ENCODE measurements at regions not wholly inside any gene's neighbourhood (a gene's known extent, or its start where the extent isn't known, plus 50 kb on each side); places are given as distances from the start of the nearest gene placed in this dataset.
"Not testable (repeated sequence)": the region's sequence is repeated elsewhere in the genome, so short reads cannot be mapped to it uniquely, and the experiment has no call there.

GRCh38 chr15:36191459-36191858 is 388.0 kb upstream of the CDIN1 start (continued):
- TF ChIP-seq RBM39 (IDR thresholded peaks at IDR 0.05; ENCODE audit: low read depth, low read length, poor library complexity, severe bottlenecking) (no peak), ZNF879 (CRISPR knock-in tag; IDR thresholded peaks at IDR 0.05) (no peak), IKZF4 (CRISPR knock-in tag; IDR thresholded peaks at IDR 0.05; ENCODE audit: borderline replicate concordance, low read depth, not compliant biosample characterization) (no peak), PHF5A (CRISPR knock-in tag; IDR thresholded peaks at IDR 0.05; ENCODE audit: low read depth, unreplicated experiment) (no peak)

- POLR2A ChIA-PET; H4K20me1 ChIP-seq (ENCODE audit: insufficient read depth, low read length); H2AFZ ChIP-seq (ENCODE audit: low read length); DNase-seq (ENCODE audit: low spot score); ATAC-seq; FAIRE-seq; H3K79me2 ChIP-seq (ENCODE audit: insufficient read depth, low read length); H3K4me2 ChIP-seq (ENCODE audit: low read depth, low read length); H3K27me3 ChIP-seq (ENCODE audit: control insufficient read depth in 1 of 2, insufficient read depth in 2 of 2, low read length in 2 of 2); H3K4me1 ChIP-seq (ENCODE audit: insufficient read depth, low read length); H3K27ac ChIP-seq (ENCODE audit: extremely low read length, insufficient read depth, low read length); CTCF ChIA-PET (ENCODE audit: low intra/inter-chr PET ratio, low total read pairs); BruUV-seq (replicated peaks); H3K36me3 ChIP-seq (replicated peaks in 1 of 2; ENCODE audit: control insufficient read depth in 1 of 2, insufficient read depth in 2 of 2, low read length in 2 of 2); in situ Hi-C loops (cut with HindIII; ENCODE audit: extremely low pct_ligation_motif_present, low pct_unique_long_range_greater_than_20kb); H3K4me3 ChIP-seq (replicated peaks in 1 of 3; ENCODE audit: insufficient read depth in 1 of 3, low read depth in 2 of 3, low read length in 3 of 3); intact Hi-C loops (cut with micrococcal nuclease; ENCODE audit: unreplicated experiment); H3K9ac ChIP-seq (ENCODE audit: insufficient read depth, low read depth, low read length); H3K9me3 ChIP-seq (ENCODE audit: low read length): not testable (repeated sequence)
- 77% methylated on average over 15 of the region's 30 CpGs for WGBS (ENCODE audit: low lambda C conversion rate)
Observed at GRCh38 chr15:36195361-36196007, 383.9 kb upstream of the CDIN1 start.

- DNase-seq (ENCODE audit: low spot score) (no peak), FAIRE-seq (no peak), ATAC-seq (no peak)
- H4K20me1 ChIP-seq (ENCODE audit: insufficient read depth, low read length), result no peaks in the 10 kb centered on the region
- no TSS peak for BruUV-seq (replicated peaks)
- 0% methylated on average over 3 of the region's 3 CpGs for WGBS (ENCODE audit: low lambda C conversion rate)
- H3K9ac ChIP-seq (ENCODE audit: insufficient read depth, low read depth, low read length), result no peak overlapping the region
- no peaks in the 10 kb centered on the region for H3K27me3 ChIP-seq (ENCODE audit: control insufficient read depth in 1 of 2, insufficient read depth in 2 of 2, low read length in 2 of 2)
- no peaks in the 10 kb centered on the region for H3K36me3 ChIP-seq (replicated peaks in 1 of 2; ENCODE audit: control insufficient read depth in 1 of 2, insufficient read depth in 2 of 2, low read length in 2 of 2)
- H3K27ac ChIP-seq (ENCODE audit: extremely low read length, insufficient read depth, low read length), result no peak overlapping the region
- no peaks in the 10 kb centered on the region for H3K9me3 ChIP-seq (ENCODE audit: low read length)
- no peak overlapping the region for H2AFZ ChIP-seq (ENCODE audit: low read length)
- ChIA-PET POLR2A (no interaction called here), CTCF (ENCODE audit: low intra/inter-chr PET ratio, low total read pairs) (no interaction called here)
- no peaks in the 10 kb centered on the region for H3K4me1 ChIP-seq (ENCODE audit: insufficient read depth, low read length)
- no peak overlapping the region for H3K4me2 ChIP-seq (ENCODE audit: low read depth, low read length)
- in situ Hi-C loops (cut with HindIII; ENCODE audit: extremely low pct_ligation_motif_present, low pct_unique_long_range_greater_than_20kb) (no loop called here), intact Hi-C loops (cut with micrococcal nuclease; ENCODE audit: unreplicated experiment) (no loop called here)
- no peaks in the 10 kb centered on the region for H3K79me2 ChIP-seq (ENCODE audit: insufficient read depth, low read length)
- H3K4me3 ChIP-seq (replicated peaks in 1 of 3; ENCODE audit: insufficient read depth in 1 of 3, low read depth in 2 of 3, low read length in 3 of 3), result no peak overlapping the region
- TF ChIP-seq KLF16 (CRISPR knock-in tag; IDR thresholded peaks at IDR 0.05) (no peak), REST (IDR thresholded peaks at IDR 0.05; ENCODE audit: borderline replicate concordance in 1 of 2, low read depth in 1 of 2, low read length in 2 of 2) (no peak), ZNF891 (CRISPR knock-in tag; IDR thresholded peaks at IDR 0.05) (no peak), ZBTB44 (CRISPR knock-in tag; IDR thresholded peaks at IDR 0.05) (no peak)
Observed at GRCh38 chr15:36208868-36209582, 370.4 kb upstream of the CDIN1 start.

Data from HepG2 (cell line).